GM19463 (cell line): ENCODE measurements at regions not wholly inside any gene's neighbourhood (a gene's known extent, or its start where the extent isn't known, plus 50 kb on each side); places are given as distances from the start of the nearest gene placed in this dataset.
"Not testable (repeated sequence)": the region's sequence is repeated elsewhere in the genome, so short reads cannot be mapped to it uniquely, and the experiment has no call there.

ENCODE experiments used
- ATAC-seq: cut with Tn5 transposase; IDR thresholded peaks from one replicate; pipeline ENCODE4 v1.9.1; 2021; ENCODE audit warnings: mild to moderate bottlenecking, moderate library complexity; ENCODE audit not compliant: unreplicated experiment

DNA sequence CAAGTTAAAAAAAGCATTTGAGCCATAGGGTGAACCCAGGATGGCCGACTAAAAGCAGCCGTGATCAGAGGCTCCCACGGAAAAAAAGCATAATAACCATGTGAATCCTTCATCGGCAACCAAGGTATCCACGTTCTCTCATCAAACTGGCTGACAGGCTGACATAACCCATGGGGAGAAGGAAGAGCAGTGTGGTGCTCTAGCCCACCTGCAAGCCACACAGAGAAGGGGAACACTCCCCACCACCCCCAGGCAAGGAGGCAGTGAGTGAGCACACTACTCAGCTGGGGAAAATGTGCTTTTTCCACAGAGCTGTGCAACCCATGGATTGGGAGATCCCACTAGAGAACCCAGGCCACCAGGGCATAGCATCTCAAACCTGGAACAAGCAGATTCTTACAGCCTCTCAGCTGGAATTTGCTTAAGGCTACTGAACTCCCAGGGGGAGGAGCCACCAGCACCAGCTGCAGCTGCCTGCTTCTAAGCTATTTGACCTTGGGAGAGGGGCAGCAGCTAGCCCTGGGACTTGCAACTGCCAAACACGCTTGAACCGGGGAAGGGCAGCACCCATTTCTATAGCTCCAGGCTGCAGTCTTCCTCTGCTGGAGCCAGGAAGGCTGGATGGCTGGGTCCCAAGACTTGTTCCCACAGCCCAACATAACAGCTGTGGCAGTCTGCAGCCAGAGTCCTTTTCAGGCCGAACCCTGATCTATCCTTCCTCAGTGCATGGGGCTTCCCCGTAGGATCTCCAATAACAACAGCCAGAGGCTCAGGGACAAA is 178.2 kb upstream of the NRG3 start:
- ATAC-seq, result no peak

DNA sequence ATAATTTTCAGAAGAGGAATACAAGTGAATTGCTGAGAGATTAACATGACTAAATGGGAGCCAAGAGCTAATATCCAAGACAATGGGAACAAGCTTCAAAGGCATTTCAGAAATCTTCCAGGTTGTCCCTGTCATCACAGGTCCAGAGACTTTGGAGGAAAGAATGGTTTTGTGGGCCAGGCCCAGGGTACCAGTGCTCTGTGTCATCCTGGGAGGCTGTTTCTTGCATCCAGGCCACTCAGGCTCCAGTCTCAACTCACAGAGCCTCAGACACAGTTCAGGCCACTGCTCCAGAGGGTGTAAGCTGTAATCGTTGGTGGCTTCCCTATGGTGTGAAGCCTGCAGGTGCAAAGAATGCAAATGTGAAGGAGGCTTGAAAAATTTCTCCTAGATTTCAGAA is 170.4 kb upstream of the NRG3 start:
- ATAC-seq, result no peak

DNA sequence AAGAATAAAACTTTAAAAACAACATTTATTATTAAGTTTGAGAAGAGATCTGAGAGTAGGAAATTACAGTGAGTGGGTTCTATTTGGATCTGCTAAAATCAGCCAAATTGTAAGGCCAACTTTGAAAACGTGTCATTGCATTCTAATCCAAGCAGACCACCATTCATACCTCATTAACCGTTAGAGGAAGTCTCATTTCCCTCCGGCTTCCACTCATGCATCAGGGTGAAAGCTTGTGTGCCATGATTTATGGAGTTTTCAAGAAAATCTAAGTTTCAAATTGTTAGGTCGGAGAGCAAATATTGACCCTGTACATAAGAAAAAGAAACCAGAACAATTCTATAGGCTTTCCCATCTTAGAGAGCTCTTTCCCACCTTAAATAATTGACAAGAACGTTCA is 166.6 kb upstream of the NRG3 start:
- ATAC-seq, result no peak

GRCh38 chr10:81708929-81709328 is 166.1 kb upstream of the NRG3 start:
- no peak for ATAC-seq

- no peak for ATAC-seq
Measured at GRCh38 chr10:81722399-81722798, 152.6 kb upstream of the NRG3 start.

- ATAC-seq, result no peak
Measured at GRCh38 chr10:81724431-81724830, 150.6 kb upstream of the NRG3 start.

GRCh38 chr10:81725851-81726250 is 149.1 kb upstream of the NRG3 start:
- ATAC-seq, result no peak

- no peak for ATAC-seq
Measured at GRCh38 chr10:81728692-81729091, 146.3 kb upstream of the NRG3 start.

GRCh38 chr10:81730891-81731290 is 144.1 kb upstream of the NRG3 start:
- ATAC-seq, result no peak

DNA sequence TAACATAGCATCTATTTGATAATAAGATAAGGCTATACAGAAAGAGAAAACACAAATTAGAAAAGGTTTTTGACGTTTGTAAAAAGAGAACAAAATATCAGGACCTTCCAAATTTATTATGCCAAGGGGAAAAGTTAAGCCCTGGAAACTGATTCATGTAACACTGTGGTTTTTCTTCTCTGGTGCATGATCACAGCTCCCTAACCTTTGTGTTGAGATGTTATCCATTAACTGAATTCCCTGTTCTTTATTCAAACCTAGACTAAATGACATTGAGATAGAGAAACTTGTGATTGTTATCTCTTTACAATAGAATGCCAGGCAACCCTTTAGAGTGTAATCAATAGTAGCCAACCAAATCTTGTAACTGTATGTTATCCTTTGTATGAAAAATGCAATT is 141.5 kb upstream of the NRG3 start:
- ATAC-seq, result no peak

- ATAC-seq, result not testable (repeated sequence)
Measured at GRCh38 chr10:81735167-81735566, 139.8 kb upstream of the NRG3 start.

- no peak for ATAC-seq
Measured at GRCh38 chr10:81759111-81759510, 115.9 kb upstream of the NRG3 start.

- no peak for ATAC-seq
Measured at GRCh38 chr10:81784111-81784597, 90.8 kb upstream of the NRG3 start.

GRCh38 chr10:81792729-81793128 is 82.3 kb upstream of the NRG3 start:
- ATAC-seq, result no peak

DNA sequence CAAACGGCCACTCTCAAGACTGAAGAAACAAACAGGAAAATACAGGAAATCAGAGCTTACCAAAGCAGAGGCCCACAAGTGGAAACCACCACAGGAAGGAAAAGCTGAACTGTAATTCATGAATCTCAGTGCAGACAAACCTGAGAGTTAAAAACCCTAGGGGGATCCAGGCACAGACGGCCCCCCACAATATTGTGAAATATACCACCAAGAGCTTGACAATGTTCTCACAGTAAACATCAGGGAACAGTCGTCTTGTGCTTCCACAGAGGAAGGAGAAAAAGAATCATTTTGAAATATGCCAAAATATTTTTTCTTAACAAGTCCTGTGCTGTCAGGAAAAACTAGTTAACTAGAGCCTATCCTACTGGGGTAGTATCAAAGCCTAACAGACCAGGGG is 68.2 kb upstream of the NRG3 start:
- no peak for ATAC-seq

- peak; percentile 69 for ATAC-seq
Measured at GRCh38 chr10:81814842-81815241, 60.2 kb upstream of the NRG3 start.

- no peak for ATAC-seq
Measured at GRCh38 chr10:81817596-81818170, 57.3 kb upstream of the NRG3 start.

GRCh38 chr10:81820418-81820817 is 54.6 kb upstream of the NRG3 start:
- no peak for ATAC-seq
